ENCODE measurements at regions not wholly inside any gene's neighbourhood (a gene's known extent, or its start where the extent isn't known, plus 50 kb on each side); places are given as distances from the start of the nearest gene placed in this dataset.
A peak's percentile ranks its signal among the peaks of the same experiment; 100 is the strongest.

- H2BK12ac ChIP-seq (ENCODE audit: low read length): no peak overlapping the region
- no peak for DNase-seq
- H3K18ac ChIP-seq (ENCODE audit: low read length): no peak overlapping the region
- no peak overlapping the region for H3K23ac ChIP-seq (ENCODE audit: low read length)
- no CpG with 5 or more reads among the region's 5 CpGs for WGBS (ENCODE audit: extremely low coverage, insufficient coverage, insufficient read length)
- no peak overlapping the region for H3K14ac ChIP-seq (ENCODE audit: low read length)
- H2AFZ ChIP-seq (ENCODE audit: insufficient read depth, low read length, poor library complexity): no peak overlapping the region
- no peaks in the 10 kb centered on the region for H3K4me1 ChIP-seq (ENCODE audit: control insufficient read depth in 1 of 2, insufficient read depth in 2 of 2, low read length in 2 of 2)
- H3K79me1 ChIP-seq (ENCODE audit: low read length): no peaks in the 10 kb centered on the region
- no peak overlapping the region for H4K8ac ChIP-seq (ENCODE audit: low read depth, low read length)
- no peak overlapping the region for H4K12ac ChIP-seq (ENCODE audit: low read depth, low read length)
- no peak overlapping the region for H3K9ac ChIP-seq (ENCODE audit: low read length)
- H3K79me2 ChIP-seq (ENCODE audit: control insufficient read depth, insufficient read depth, low read length, poor library complexity): no peaks in the 10 kb centered on the region
- no peak overlapping the region for H2BK120ac ChIP-seq (ENCODE audit: insufficient read depth, low read length, poor library complexity)
- no peaks in the 10 kb centered on the region for H3K9me3 ChIP-seq (ENCODE audit: insufficient read depth, low read depth, low read length)
- H3K27ac ChIP-seq (ENCODE audit: low read depth, low read length): no peak overlapping the region
- H2BK5ac ChIP-seq (ENCODE audit: low read depth, low read length, poor library complexity): no peak overlapping the region
- H3K4me2 ChIP-seq (ENCODE audit: low read length): no peak overlapping the region
- H3K36me3 ChIP-seq (ENCODE audit: control insufficient read depth in 1 of 2, insufficient read depth in 2 of 2, low read length in 2 of 2): no peaks in the 10 kb centered on the region
- H2AK5ac ChIP-seq (ENCODE audit: low read length): no peak overlapping the region
- H4K91ac ChIP-seq (ENCODE audit: low read depth, low read length): no peak overlapping the region
- no peaks in the 10 kb centered on the region for H3K27me3 ChIP-seq (ENCODE audit: insufficient read depth, low read length)
- H3K4me3 ChIP-seq (ENCODE audit: low read depth, low read length): no peak overlapping the region
- H3K4ac ChIP-seq (ENCODE audit: low read depth, low read length): no peak overlapping the region
Measured at GRCh38 chr5:18985171-18985758, 1002.7 kb downstream of the CDH18 start.

GRCh38 chr5:18987101-18987500, 1000.9 kb downstream of the CDH18 start:
- Histone ChIP-seq H3K36me3 (ENCODE audit: control insufficient read depth in 1 of 2, insufficient read depth in 2 of 2, low read length in 2 of 2) (no peaks in the 10 kb centered on the region), H2BK12ac (ENCODE audit: low read length) (no peak overlapping the region), H3K18ac (ENCODE audit: low read length) (no peak overlapping the region), H3K9me3 (ENCODE audit: insufficient read depth, low read depth, low read length) (no peaks in the 10 kb centered on the region), H3K79me1 (ENCODE audit: low read length) (no peaks in the 10 kb centered on the region), H4K91ac (ENCODE audit: low read depth, low read length) (no peak overlapping the region), H4K8ac (ENCODE audit: low read depth, low read length) (no peak overlapping the region), H3K14ac (ENCODE audit: low read length) (no peak overlapping the region), H3K4ac (ENCODE audit: low read depth, low read length) (no peak overlapping the region), H3K9ac (ENCODE audit: low read length) (no peak overlapping the region), H3K79me2 (ENCODE audit: control insufficient read depth, insufficient read depth, low read length, poor library complexity) (no peaks in the 10 kb centered on the region), H3K23ac (ENCODE audit: low read length) (no peak overlapping the region), H3K27me3 (ENCODE audit: insufficient read depth, low read length) (no peaks in the 10 kb centered on the region), H2BK120ac (ENCODE audit: insufficient read depth, low read length, poor library complexity) (no peak overlapping the region), H2AK5ac (ENCODE audit: low read length) (no peak overlapping the region), H4K12ac (ENCODE audit: low read depth, low read length) (no peak overlapping the region), H2AFZ (ENCODE audit: insufficient read depth, low read length, poor library complexity) (no peak overlapping the region), H2BK5ac (ENCODE audit: low read depth, low read length, poor library complexity) (no peak overlapping the region), H3K4me1 (ENCODE audit: control insufficient read depth in 1 of 2, insufficient read depth in 2 of 2, low read length in 2 of 2) (no peaks in the 10 kb centered on the region), H3K4me2 (ENCODE audit: low read length) (no peak overlapping the region), H3K4me3 (ENCODE audit: low read depth, low read length) (no peak overlapping the region), H3K27ac (ENCODE audit: low read depth, low read length) (no peak overlapping the region)
- WGBS (ENCODE audit: extremely low coverage, insufficient coverage, insufficient read length): no CpG with 5 or more reads among the region's 1 CpG
- no peak for DNase-seq

- H3K9me3 ChIP-seq (ENCODE audit: insufficient read depth, low read depth, low read length): no peaks in the 10 kb centered on the region
- H3K23ac ChIP-seq (ENCODE audit: low read length): no peak overlapping the region
- H3K14ac ChIP-seq (ENCODE audit: low read length): no peak overlapping the region
- H4K91ac ChIP-seq (ENCODE audit: low read depth, low read length): no peak overlapping the region
- H3K27ac ChIP-seq (ENCODE audit: low read depth, low read length): no peak overlapping the region
- no peaks in the 10 kb centered on the region for H3K27me3 ChIP-seq (ENCODE audit: insufficient read depth, low read length)
- no peak overlapping the region for H2AFZ ChIP-seq (ENCODE audit: insufficient read depth, low read length, poor library complexity)
- no peak overlapping the region for H2BK120ac ChIP-seq (ENCODE audit: insufficient read depth, low read length, poor library complexity)
- H3K4ac ChIP-seq (ENCODE audit: low read depth, low read length): no peak overlapping the region
- no peak overlapping the region for H4K12ac ChIP-seq (ENCODE audit: low read depth, low read length)
- no peaks in the 10 kb centered on the region for H3K4me1 ChIP-seq (ENCODE audit: control insufficient read depth in 1 of 2, insufficient read depth in 2 of 2, low read length in 2 of 2)
- H3K79me1 ChIP-seq (ENCODE audit: low read length): no peaks in the 10 kb centered on the region
- no peaks in the 10 kb centered on the region for H3K79me2 ChIP-seq (ENCODE audit: control insufficient read depth, insufficient read depth, low read length, poor library complexity)
- no peaks in the 10 kb centered on the region for H3K36me3 ChIP-seq (ENCODE audit: control insufficient read depth in 1 of 2, insufficient read depth in 2 of 2, low read length in 2 of 2)
- no CpG with 5 or more reads among the region's 1 CpG for WGBS (ENCODE audit: extremely low coverage, insufficient coverage, insufficient read length)
- no peak for DNase-seq
- H3K4me2 ChIP-seq (ENCODE audit: low read length): no peak overlapping the region
- no peak overlapping the region for H2BK12ac ChIP-seq (ENCODE audit: low read length)
- no peak overlapping the region for H2AK5ac ChIP-seq (ENCODE audit: low read length)
- H3K4me3 ChIP-seq (ENCODE audit: low read depth, low read length): no peak overlapping the region
- no peak overlapping the region for H2BK5ac ChIP-seq (ENCODE audit: low read depth, low read length, poor library complexity)
- no peak overlapping the region for H3K9ac ChIP-seq (ENCODE audit: low read length)
- H3K18ac ChIP-seq (ENCODE audit: low read length): no peak overlapping the region
- no peak overlapping the region for H4K8ac ChIP-seq (ENCODE audit: low read depth, low read length)
Measured at GRCh38 chr5:18990852-18991251, 997.1 kb downstream of the CDH18 start.

- H3K36me3 ChIP-seq (ENCODE audit: control insufficient read depth in 1 of 2, insufficient read depth in 2 of 2, low read length in 2 of 2): no peaks in the 10 kb centered on the region
- H2AK5ac ChIP-seq (ENCODE audit: low read length): no peak overlapping the region
Measured at GRCh38 chr5:18992264-18992663, 995.7 kb downstream of the CDH18 start.

More at GRCh38 chr5:18992264-18992663, 995.7 kb downstream of the CDH18 start:
- Histone ChIP-seq H2BK12ac (ENCODE audit: low read length) (no peak overlapping the region), H3K27me3 (ENCODE audit: insufficient read depth, low read length) (no peaks in the 10 kb centered on the region), H3K18ac (ENCODE audit: low read length) (no peak overlapping the region), H4K91ac (ENCODE audit: low read depth, low read length) (no peak overlapping the region), H3K27ac (ENCODE audit: low read depth, low read length) (no peak overlapping the region), H3K9ac (ENCODE audit: low read length) (no peak overlapping the region), H3K14ac (ENCODE audit: low read length) (no peak overlapping the region), H3K79me1 (ENCODE audit: low read length) (no peaks in the 10 kb centered on the region), H3K4ac (ENCODE audit: low read depth, low read length) (no peak overlapping the region), H4K12ac (ENCODE audit: low read depth, low read length) (no peak overlapping the region), H3K9me3 (ENCODE audit: insufficient read depth, low read depth, low read length) (no peaks in the 10 kb centered on the region), H3K23ac (ENCODE audit: low read length) (no peak overlapping the region), H3K79me2 (ENCODE audit: control insufficient read depth, insufficient read depth, low read length, poor library complexity) (no peaks in the 10 kb centered on the region), H2BK5ac (ENCODE audit: low read depth, low read length, poor library complexity) (no peak overlapping the region), H3K4me1 (ENCODE audit: control insufficient read depth in 1 of 2, insufficient read depth in 2 of 2, low read length in 2 of 2) (no peaks in the 10 kb centered on the region), H3K4me2 (ENCODE audit: low read length) (no peak overlapping the region), H3K4me3 (ENCODE audit: low read depth, low read length) (no peak overlapping the region), H4K8ac (ENCODE audit: low read depth, low read length) (no peak overlapping the region), H2AFZ (ENCODE audit: insufficient read depth, low read length, poor library complexity) (no peak overlapping the region), H2BK120ac (ENCODE audit: insufficient read depth, low read length, poor library complexity) (no peak overlapping the region)
- WGBS (ENCODE audit: extremely low coverage, insufficient coverage, insufficient read length): no CpG with 5 or more reads among the region's 1 CpG
- peak; percentile 39 to 79 for DNase-seq

Data from trophoblast cell (in vitro differentiated cells and primary cell).